GM20000 (cell line): ENCODE measurements at regions not wholly inside any gene's neighbourhood (a gene's known extent, or its start where the extent isn't known, plus 50 kb on each side); places are given as distances from the start of the nearest gene placed in this dataset.

Experiments
- DNase-seq: peaks from one replicate; pipeline ENCODE4 v3.0.0; 2012; ENCODE audit warnings: low spot score
- CTCF ChIP-seq: IDR thresholded peaks from 2 replicates; pipeline ENCODE4 v1.5.1; 2012; ENCODE audit warnings: mild to moderate bottlenecking, control low read depth; ENCODE audit errors: extremely low read depth, missing control alignments

DNA sequence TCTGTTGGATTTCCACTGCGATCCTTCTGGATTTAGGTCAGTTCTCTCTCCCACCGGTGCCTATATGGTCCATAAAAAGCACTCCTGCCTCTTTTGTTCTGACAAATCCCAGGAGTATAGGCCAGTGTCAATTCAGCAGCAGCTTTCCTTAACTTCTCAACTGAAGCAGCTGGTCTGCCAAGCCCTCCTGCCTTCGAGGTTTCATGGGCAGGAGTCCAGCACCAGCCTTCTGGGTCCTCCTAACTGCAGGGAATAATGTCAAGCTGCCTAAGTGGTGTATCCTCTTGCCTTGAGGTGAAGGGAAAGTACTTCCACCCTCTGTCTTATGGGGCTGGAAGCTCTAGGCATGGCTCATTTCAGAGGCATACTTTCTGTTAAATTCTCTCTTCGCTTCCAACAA lies 149.4 kb upstream of the NCAM1 start:
- no peak for DNase-seq
- no peak for TF ChIP-seq CTCF

GRCh38 chr11:112812729-112813128 lies 148.5 kb upstream of the NCAM1 start:
- no peak for DNase-seq
- TF ChIP-seq CTCF: no peak

- no peak for DNase-seq
- no peak for TF ChIP-seq CTCF
Observed at GRCh38 chr11:112814168-112814567, 147.1 kb upstream of the NCAM1 start.

DNA sequence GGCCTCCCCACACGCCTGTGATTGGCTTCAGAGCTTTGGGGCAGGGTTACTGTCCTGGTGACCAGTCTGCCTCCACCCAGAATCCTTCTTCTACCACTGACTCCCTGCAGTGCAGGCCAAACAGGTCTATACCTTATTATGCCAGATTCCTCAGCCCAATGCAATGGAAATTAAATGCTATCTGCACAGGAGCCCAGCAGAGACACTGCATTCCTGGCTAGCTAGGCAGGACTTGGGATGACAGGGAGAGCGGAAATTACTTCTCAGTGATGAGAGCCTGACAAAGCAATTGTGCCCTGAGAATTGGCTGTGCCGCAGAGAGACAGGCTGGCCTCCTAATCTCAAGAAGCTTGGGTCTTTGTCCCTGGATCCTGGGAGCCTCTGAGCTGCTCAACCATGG lies 143.8 kb upstream of the NCAM1 start:
- TF ChIP-seq CTCF: no peak
- no peak for DNase-seq

DNA sequence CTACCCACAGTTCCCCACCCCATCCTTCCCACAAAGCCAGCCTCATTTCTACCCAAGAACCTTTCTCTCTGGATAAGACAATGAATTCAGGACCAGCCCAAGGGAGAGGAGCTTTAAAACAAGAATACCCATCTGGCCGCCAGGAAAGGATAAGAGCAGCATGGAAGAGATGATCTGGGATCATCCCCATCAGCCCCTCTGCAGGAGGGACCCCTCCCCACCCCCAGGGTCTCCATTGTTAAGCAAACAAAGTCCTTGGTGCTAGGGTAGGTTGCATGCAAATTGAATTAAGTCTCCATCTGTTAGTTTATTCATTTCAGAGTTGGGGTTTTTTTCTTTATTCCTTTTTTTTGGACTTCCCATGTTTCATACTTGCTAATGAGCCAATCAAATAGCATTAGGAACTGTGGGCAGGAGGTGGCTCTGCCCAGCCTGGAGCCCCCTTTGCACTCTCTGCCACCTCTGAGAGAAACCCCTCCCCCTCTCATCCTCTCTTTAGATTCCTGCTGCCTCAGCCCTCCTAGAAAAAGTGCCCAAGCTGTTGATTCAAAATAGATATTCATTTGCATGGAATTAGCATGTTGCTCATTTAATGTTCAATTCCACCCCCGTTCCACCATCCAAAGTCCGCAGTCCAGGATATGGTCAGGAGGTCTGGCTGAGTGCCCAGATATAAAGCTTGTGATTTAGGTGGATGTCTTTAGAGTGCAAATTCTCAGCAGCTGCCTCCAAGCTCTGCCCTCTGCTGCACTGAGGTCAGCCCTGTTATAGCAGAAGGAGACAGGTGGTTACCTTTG lies 138.5 kb upstream of the NCAM1 start:
- DNase-seq: no peak
- TF ChIP-seq CTCF: no peak

DNA sequence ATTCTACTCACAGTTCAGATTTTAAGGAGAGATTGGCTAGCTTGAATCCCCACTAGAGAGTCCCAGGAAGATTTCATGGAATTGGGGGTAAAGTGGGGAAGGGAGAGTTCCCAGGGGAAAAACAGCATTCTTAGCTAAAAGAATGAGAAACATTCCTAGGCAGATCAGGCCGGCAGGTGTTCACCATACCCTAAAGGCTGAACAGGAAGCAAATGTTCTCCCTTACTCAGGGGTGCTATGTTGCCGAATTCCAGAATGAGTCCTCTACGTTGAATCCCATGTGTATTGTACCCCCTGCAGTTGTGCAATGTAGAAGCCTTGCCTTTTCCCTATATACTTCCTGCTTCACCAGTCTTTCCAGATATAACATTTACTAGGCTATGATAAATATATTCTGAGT lies 135.2 kb upstream of the NCAM1 start:
- no peak for DNase-seq
- TF ChIP-seq CTCF: no peak

- no peak for TF ChIP-seq CTCF
- DNase-seq: no peak
Observed at GRCh38 chr11:112826788-112827187, 134.4 kb upstream of the NCAM1 start.
